HG03354 (cell line): ENCODE measurements at regions not wholly inside any gene's neighbourhood (a gene's known extent, or its start where the extent isn't known, plus 50 kb on each side); places are given as distances from the start of the nearest gene placed in this dataset.

Experiments used
- ATAC-seq: cut with Tn5 transposase; IDR thresholded peaks from one replicate; pipeline ENCODE4 v1.9.1; 2021; ENCODE audit warnings: mild to moderate bottlenecking; ENCODE audit not compliant: unreplicated experiment, poor library complexity, severe bottlenecking

- ATAC-seq: peak; percentile 89
Measured at GRCh38 chr5:174419540-174420132, 304.7 kb upstream of the MSX2 start.

DNA sequence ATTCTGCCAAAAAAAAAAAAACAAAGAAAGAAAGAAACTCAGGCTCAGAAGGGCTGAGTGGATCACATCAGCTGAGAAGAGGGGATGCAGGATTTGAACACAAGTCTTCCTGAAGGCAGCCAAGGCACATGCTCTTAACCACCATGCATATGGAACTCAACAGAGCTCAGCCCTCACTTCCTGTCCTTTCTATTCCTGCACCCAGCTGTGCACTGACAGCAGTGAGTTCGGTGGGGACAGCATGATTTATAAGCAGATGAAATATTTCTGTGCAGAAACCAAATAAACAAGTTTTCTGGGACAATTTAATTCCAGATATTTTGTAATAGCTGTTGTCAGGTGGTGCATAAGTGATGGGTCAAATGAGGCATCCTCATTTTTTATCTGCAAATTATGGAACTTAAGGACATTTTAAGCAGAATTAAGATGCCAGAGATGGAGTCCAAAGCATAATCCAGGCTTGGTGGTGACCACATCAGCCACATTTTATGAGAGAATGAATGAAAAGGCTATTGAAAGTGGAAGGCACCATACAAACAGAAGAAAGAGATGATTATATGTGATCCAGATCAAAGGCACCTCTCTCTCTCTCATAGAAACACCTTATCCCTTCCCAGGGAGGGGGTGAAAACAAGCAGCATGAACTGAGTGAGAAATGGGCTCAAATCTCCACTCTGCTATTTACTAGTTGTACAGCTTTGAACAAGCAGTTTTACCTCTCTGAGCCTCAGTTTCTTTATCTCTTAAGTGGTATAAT is 303.6 kb upstream of the MSX2 start:
- ATAC-seq: no peak

GRCh38 chr5:174421408-174421805 is 303.0 kb upstream of the MSX2 start:
- ATAC-seq: no peak

- ATAC-seq: no peak
Measured at GRCh38 chr5:174423558-174423957, 300.8 kb upstream of the MSX2 start.

DNA sequence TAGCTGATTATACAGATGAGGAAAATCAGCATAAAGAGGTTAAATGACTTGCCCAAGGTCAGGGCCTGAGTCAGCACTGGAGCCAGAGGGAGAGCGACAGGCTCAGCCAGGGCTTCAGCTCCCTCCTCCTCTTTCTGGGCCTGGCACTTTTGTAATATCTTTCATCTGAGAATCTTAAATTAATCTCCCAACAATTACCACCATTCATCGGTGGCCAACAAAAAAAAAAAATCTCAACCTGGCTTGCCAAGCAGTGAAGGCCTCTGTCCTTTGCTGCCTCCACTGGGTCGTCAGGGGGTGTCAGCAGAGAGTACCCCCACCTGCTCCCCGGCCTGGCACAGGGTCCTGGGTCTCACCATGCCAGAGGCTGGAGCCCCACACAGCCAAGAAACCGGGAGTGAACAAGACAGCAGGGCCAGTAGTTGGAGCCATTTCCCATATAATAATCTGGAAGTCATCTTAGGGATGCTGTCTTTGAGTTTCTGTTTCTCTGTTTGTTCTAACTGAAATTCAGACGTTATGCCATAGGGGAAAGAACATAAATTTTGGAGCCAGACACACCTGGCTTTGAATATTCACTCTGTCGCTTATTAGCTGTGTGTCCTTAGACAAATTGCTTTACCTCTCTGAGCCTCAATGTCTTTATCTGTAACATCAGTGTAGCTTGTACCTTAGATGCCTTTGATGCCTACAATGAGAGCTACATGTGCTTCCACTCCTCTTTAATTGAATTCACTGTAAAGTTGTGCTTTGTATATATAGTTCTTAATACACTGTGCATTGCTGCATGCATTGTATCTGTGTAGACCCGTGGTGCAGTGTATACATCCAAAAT is 299.9 kb upstream of the MSX2 start:
- no peak for ATAC-seq

DNA sequence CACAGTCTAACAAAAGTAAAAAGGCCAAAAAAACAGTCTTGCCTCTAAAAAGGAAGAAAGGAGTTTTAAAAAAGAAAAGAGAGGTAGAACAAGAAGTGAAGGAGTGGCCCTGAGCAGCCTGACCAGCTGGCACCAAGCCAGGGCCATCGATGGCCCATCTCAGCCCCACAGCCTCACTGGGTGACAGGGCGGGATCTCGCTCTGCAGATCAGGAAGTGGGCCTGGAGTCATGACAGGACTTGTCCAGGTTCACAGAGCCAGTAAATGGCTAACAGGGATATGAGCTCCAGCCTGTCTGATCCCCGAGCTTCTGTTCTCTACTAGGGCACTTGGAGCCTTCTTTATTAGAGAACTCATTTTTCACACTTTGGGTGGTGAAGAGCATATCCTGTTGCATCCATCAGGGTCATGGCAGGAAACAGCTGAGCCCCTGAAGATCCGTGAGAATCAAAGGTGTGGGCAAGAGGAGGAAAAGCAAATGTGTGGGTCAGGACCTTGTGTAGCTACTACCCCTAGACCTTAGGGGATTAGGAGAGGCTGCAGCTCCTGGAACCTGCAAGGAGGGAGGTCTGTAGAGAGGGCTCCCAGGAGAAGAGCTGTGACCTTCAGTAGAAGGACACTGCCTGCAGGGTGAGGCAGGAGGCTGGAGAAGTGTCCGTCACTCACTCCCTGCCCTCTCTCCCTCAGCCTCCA is 299.0 kb upstream of the MSX2 start:
- no peak for ATAC-seq

GRCh38 chr5:174425964-174426290 is 298.5 kb upstream of the MSX2 start:
- no peak for ATAC-seq

DNA sequence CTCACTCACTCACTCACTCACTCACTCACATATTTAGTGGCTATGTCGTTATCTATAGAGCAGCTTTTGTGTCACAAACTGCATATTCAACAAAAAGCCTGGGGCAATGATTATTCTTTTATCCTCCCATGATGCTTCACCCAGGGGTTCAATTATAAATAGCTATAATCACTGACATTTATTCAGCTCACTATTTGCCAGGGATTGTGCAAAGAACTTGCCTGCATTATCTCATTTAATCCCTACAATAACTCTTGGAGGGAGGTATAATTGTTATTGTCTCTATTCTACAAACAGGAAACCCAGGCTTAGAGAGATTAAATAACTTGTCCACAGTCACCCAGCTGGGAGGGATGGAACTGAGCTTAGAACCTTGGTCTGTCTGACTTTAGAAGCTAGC is 298.0 kb upstream of the MSX2 start:
- no peak for ATAC-seq

DNA sequence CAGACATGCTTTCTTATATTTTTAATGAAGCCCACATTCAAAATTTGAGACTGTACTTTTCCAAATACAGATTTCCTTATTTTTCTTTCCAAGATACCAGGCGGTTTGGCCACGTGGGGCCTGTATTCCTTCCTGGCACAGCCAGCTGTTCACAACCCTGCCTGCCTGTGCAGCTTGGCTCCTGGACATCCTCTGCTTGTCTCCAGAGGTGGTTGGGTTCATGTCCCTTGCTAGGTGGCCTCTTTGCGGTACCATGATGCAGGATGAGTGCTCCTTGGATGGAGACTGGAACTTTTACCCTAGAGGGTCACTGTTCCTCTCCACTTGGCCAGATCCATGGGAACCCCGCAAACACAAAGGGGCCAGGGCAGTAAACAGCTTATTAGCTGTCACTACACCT is 297.5 kb upstream of the MSX2 start:
- no peak for ATAC-seq

- ATAC-seq: no peak
Measured at GRCh38 chr5:174427304-174427703, 297.1 kb upstream of the MSX2 start.

- ATAC-seq: no peak
Measured at GRCh38 chr5:174428895-174429294, 295.5 kb upstream of the MSX2 start.

DNA sequence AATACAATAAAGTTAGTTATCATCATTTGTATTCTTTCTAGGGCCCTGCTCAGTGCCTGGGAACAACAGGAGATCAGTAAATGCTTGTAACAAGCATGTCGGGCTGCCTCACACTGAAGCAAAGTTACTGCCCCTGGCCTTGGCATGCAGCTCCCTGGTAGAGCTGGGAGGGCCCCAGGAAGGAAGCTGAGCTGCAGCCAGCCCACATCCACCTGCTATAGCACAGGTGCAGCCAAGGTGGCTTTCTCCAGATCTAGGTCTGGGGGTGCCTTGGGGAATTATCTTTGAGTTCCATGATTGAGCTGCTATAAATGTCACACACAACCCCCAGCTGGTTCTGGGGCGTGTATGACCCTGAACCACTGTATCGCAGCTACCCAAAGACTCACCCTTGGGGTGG is 293.4 kb upstream of the MSX2 start:
- no peak for ATAC-seq

DNA sequence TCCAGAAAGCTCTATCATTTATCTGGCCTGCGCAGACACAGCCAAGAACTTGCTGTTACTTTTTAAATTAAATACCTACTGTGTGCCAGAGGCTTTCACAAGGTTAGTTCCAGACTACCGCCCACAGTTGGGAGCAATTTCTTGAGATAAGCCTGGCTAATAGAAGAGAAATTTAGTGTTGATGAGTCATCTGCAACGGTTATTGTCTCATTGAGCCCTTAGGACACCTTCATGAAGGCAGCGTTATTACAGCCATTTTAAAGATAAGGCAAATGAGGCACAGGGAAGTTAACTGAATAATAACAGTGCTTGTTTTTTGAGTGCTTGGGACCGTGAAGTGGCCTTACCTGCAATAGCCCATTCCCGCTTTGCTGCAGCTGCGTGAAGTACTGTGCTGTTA is 292.9 kb upstream of the MSX2 start:
- ATAC-seq: no peak

DNA sequence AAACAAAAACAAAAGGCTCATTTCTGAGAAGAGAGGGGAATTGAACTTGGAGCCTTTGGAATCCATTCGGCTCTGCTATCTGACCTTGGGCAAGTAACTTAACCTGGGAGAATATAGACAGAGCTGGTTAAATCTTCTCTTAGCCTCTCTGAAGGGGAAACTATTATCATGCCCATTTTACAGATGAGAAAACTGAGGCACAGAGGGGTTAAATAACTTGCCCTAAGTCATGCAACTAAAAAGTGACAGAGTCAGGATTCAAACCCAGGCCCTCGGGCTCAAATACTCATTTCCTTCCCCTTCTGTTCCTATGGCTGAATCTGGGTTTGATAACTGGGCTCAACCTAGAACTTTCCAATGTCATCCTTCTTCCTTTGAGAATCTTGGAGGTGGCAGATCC is 291.3 kb upstream of the MSX2 start:
- no peak for ATAC-seq

DNA sequence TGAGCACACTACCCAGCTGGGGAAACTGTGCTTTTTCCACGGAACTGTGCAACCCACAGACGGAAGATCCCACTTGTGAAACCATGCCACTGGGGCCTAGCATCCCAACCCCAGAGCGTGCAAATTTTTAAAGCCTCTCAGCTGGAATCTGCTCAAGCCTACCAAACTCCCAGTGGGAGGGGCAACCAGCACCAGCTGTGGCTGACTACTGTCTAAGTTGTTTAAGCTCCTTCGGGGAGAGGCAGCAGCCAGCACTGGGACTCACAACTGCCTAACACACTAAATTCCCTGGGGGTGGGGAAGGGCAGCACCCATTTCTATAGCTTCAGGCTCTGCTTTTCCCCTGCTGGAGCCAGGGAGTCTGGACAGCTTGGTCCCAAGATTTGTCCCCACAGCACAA is 287.6 kb upstream of the MSX2 start:
- no peak for ATAC-seq

DNA sequence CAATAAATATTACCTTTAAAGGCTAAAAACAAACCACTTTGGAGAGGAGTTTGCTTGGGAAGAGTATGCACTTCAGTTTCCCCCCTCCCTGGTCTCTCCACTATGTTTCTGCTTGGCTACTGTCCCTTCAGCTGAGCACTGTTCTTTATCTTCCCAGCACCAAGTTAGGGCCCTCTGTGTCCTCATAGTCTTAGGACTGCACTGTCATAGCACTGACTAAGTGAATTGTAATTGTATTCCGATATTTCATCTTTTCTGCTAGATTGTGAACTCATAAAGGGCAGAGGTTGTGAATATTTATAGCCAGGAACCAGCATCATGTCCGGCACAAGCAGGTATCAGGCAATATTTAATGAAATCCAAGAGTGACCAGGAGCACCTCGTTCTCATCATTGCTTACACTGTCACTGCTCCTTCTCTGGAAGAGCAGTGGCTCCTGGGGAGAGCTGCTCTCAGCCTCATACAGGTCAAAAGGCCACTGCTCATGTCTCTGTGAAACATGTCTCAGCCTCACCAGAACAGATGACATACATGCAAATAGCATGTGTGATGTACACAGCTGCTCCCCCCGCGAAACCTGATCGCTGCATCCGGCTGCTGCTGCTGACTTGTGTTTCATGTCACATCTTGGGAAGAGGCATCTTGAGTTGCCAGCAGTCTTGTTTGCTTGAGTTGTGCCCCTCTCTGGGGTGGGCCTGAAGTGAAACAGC is 279.7 kb upstream of the MSX2 start:
- ATAC-seq: no peak

DNA sequence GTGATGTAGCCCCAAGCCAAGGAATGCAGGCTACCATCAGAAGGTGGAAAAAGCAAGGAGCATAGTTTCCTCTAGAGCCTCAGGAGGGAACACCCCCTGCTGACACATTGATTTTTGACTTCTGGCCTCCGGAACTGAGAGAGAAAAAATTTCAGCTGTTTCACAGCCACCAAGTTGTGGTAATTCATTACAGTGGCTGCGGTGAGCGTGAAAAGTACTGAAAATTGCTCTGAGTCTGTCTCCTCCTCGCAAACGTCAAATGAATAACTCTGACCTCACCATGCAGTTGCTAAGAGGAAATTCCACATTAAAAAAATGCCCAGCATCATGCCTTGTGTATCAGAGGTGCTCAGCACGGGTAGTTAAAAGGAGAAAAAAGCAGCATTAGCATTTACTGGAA is 277.9 kb upstream of the MSX2 start:
- no peak for ATAC-seq

- no peak for ATAC-seq
Measured at GRCh38 chr5:174446988-174447387, 277.4 kb upstream of the MSX2 start.

GRCh38 chr5:174448041-174448440 is 276.3 kb upstream of the MSX2 start:
- ATAC-seq: no peak

DNA sequence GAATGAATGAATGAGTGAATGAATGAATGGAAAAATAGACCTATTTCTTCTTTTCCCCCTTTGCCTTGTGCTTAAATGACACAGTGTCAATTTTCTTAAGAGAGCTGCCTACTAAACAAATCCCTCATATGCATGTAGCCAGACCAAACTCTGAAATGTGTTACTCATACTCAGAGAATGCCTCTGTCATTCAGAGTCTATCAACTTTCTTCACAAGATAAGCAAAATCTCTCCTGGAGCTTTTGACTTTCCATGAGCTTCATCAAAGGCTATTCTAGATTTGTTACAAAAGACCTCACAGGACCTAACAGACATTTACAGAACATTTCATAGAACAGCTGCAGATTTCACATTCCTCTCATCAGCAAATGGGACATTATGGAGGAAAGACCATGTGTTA is 275.7 kb upstream of the MSX2 start:
- no peak for ATAC-seq
